GM12878 (cell line): ENCODE measurements at regions not wholly inside any gene's neighbourhood (a gene's known extent, or its start where the extent isn't known, plus 50 kb on each side); places are given as distances from the start of the nearest gene placed in this dataset.

ENCODE experiments used
- ATAC-seq: fragments of 200-7000 bp; cut with Tn5 transposase; 3 replicates; pipeline ENCODE4 v1.9.1; 2020; ENCODE audit warnings: mild to moderate bottlenecking, moderate library complexity
- BruUV-seq: library from RNA; stranded (reverse); fragments of 400-500 nt; replicated peaks from 2 replicates; lab custom pipeline; 2021; lab: Mats Ljungman, UMichigan
- CTCF ChIA-PET: fragments of 300-600 bp; sonication (Branson Sonifier 250); formaldehyde crosslinking; extraction: SDS; loops from one replicate; lab custom pipeline; 2021; ENCODE audit warnings: inconsistent platforms; lab: Yijun Ruan, JAX
- POLR2A ChIA-PET: fragments of 350-600 bp; formaldehyde crosslinking; extraction: SDS; loops from one replicate; lab custom pipeline; 2021; ENCODE audit warnings: inconsistent platforms; lab: Charles Lee
- RAD21 ChIA-PET: fragments of 300-600 bp; sonication (Branson Sonifier 250); formaldehyde crosslinking; loops from one replicate; lab custom pipeline; 2023; ENCODE audit warnings: antibody characterized with exemption; ENCODE audit not compliant: unreplicated experiment; lab: Charles Lee
- SMC1A ChIA-PET: fragments of 300-600 bp; sonication (Branson Sonifier 250); formaldehyde crosslinking; loops from one replicate; lab custom pipeline; 2023; ENCODE audit not compliant: unreplicated experiment, uncharacterized antibody; lab: Charles Lee
- DNase-seq: peaks from one replicate; pipeline ENCODE4 v3.0.0-alpha.2; 2011; ENCODE audit warnings: low read depth, low spot score
- FAIRE-seq: peaks from 3 replicates; lab custom pipeline; 2011; peaks lifted over from hg19 to GRCh38; lab: Jason Lieb, UNC
- H2AFZ ChIP-seq: 2 replicates; pipeline ENCODE4 v1.6.0; 2011; ENCODE audit warnings: low read depth, low read length, control low read depth; ENCODE audit not compliant: control insufficient read depth
- H3K27ac ChIP-seq: 2 replicates; pipeline ENCODE4 v1.5.1; 2011; ENCODE audit warnings: control low read depth; ENCODE audit not compliant: control insufficient read depth, insufficient read depth
- H3K27me3 ChIP-seq, 2 experiments: replicated peaks in 1 of 2; 2 replicates each; pipeline versions ENCODE4 v1.6.0 to v1.6.1; 2011; ENCODE audit warnings: low read length in 1 of 2; ENCODE audit not compliant: control insufficient read depth in 2 of 2, insufficient read depth in 2 of 2
- H3K36me3 ChIP-seq, 2 experiments: 2 replicates each; pipeline ENCODE4 v1.5.1; 2011; ENCODE audit warnings: low read length in 1 of 2; ENCODE audit not compliant: control insufficient read depth in 2 of 2, insufficient read depth in 2 of 2
- H3K4me1 ChIP-seq: 2 replicates; pipeline ENCODE4 v1.6.1; 2011; ENCODE audit warnings: mild to moderate bottlenecking, low read length, moderate library complexity, mixed read lengths; ENCODE audit not compliant: control insufficient read depth, insufficient read depth
- H3K4me2 ChIP-seq: 2 replicates; pipeline ENCODE4 v1.6.0; 2011; ENCODE audit warnings: control low read depth; ENCODE audit not compliant: control insufficient read depth, insufficient read depth
- H3K4me3 ChIP-seq: fragments of 200-600 bp; sonication (generic); 2 replicates; pipeline ENCODE4 v1.5.1; 2016
- H3K79me2 ChIP-seq: 2 replicates; pipeline ENCODE4 v1.6.0; 2011; ENCODE audit warnings: low read length; ENCODE audit not compliant: control insufficient read depth, insufficient read depth
- H3K9ac ChIP-seq: 2 replicates; pipeline ENCODE4 v1.8.0; 2011; ENCODE audit warnings: low read length, control low read depth, mixed read lengths; ENCODE audit not compliant: control insufficient read depth, insufficient read depth
- H3K9me3 ChIP-seq: replicated peaks from 3 replicates; pipeline ENCODE4 v1.5.1; 2011; ENCODE audit warnings: mild to moderate bottlenecking, low read length; ENCODE audit not compliant: control insufficient read depth, insufficient read depth
- H4K20me1 ChIP-seq: 2 replicates; pipeline ENCODE4 v1.6.0; 2011; ENCODE audit not compliant: control insufficient read depth, insufficient read depth
- BACH1 ChIP-seq: fragments of 450-650 bp; IDR thresholded peaks from 2 replicates; pipeline ENCODE4 v1.6.1; 2017; ENCODE audit warnings: mild to moderate bottlenecking, borderline replicate concordance
- BHLHE40 ChIP-seq, 2 experiments: fragments of 450-650 bp in 1 of 2; IDR thresholded peaks; 2 replicates each; pipeline ENCODE4 v1.6.1; 2011 to 2017; ENCODE audit warnings: low read depth in 2 of 2, borderline replicate concordance in 1 of 2, improper control_type of control experiment in 1 of 2, low read length in 1 of 2, mild to moderate bottlenecking in 1 of 2
- FOXM1 ChIP-seq: IDR thresholded peaks from 2 replicates; pipeline ENCODE4 v1.6.1; 2012; ENCODE audit warnings: low read depth, mild to moderate bottlenecking, inconsistent platforms, low read length, moderate library complexity
- IKZF1 ChIP-seq: fragments of 450-650 bp; conservative IDR thresholded peaks from 2 replicates; pipeline ENCODE4 v1.6.1; 2017; ENCODE audit warnings: antibody characterized with exemption, mild to moderate bottlenecking
- JUND ChIP-seq: IDR thresholded peaks from 2 replicates; pipeline ENCODE4 v1.6.1; 2012; ENCODE audit warnings: low read depth, mild to moderate bottlenecking, low read length, improper control_type of control experiment, moderate library complexity
- MEF2A ChIP-seq: IDR thresholded peaks from 2 replicates; pipeline ENCODE4 v1.6.1; 2011; ENCODE audit warnings: low read depth, mild to moderate bottlenecking, low read length, moderate library complexity; ENCODE audit not compliant: insufficient read depth
- NFIC ChIP-seq: IDR thresholded peaks from 2 replicates; pipeline ENCODE4 v1.6.1; 2012; ENCODE audit warnings: low read depth, mild to moderate bottlenecking, inconsistent platforms, low read length, moderate library complexity
- NFYB ChIP-seq: IDR thresholded peaks from 2 replicates; pipeline ENCODE4 v1.6.1; 2011; ENCODE audit warnings: low read depth, mild to moderate bottlenecking, low read length, improper control_type of control experiment, moderate library complexity; ENCODE audit not compliant: insufficient read depth
- POLR2AphosphoS2 ChIP-seq: IDR thresholded peaks from 2 replicates; pipeline ENCODE4 v1.6.1; 2011; ENCODE audit warnings: low read depth, mild to moderate bottlenecking, low read length, improper control_type of control experiment, moderate library complexity
- POLR2AphosphoS5 ChIP-seq: IDR thresholded peaks from 2 replicates; pipeline ENCODE4 v1.6.1; 2011; ENCODE audit warnings: mild to moderate bottlenecking, low read length, inconsistent platforms
- RAD21 ChIP-seq: IDR thresholded peaks from 2 replicates; pipeline ENCODE4 v1.6.1; 2011; ENCODE audit warnings: mild to moderate bottlenecking, low read depth, low read length, moderate library complexity; ENCODE audit not compliant: insufficient read depth
- TCF12 ChIP-seq: IDR thresholded peaks from 2 replicates; pipeline ENCODE4 v1.6.1; 2011; ENCODE audit warnings: low read depth, mild to moderate bottlenecking, low read length
- WGBS: methylation state at CpG from one replicate; pipeline ENCODE4 v1.1.6; 2016; ENCODE audit warnings: low lambda C conversion rate; ENCODE audit not compliant: insufficient replicate concordance, insufficient coverage; ENCODE audit errors: missing lambda C conversion rate; 5-methylcytosine and 5-hydroxymethylcytosine counted together
- in situ Hi-C: fragments of 300-500 bp; cut with MboI; formaldehyde crosslinking; loops from 9 replicates; pipeline ENCODE4 v1.14.3; 2018; ENCODE audit warnings: mixed read lengths
- intact Hi-C: fragments of 100-400 bp; cut with micrococcal nuclease; formaldehyde crosslinking; loops from one replicate; pipeline ENCODE4 v1.14.2; 2022; ENCODE audit not compliant: unreplicated experiment

DNA sequence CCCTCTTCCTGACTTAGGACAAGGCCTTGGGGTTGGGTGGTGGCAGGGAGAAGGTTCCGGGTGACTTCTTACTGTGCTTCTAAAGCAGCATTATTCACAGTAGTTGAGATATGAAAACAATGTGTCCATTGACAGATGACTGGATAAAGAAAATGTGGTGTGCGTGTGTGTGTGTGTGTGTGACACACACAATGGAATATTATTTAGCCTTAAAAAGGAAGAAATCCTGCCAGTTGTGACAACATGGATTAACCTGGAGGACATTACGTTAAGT, 128.1 kb upstream of the RASGRP1 start:
- H3K4me1 ChIP-seq: peaks cover 39% of the 10 kb centered on the region
- ATAC-seq: no peak
- WGBS: 96% methylated on average over 3 of the region's 3 CpGs
- no peaks in the 10 kb centered on the region for H4K20me1 ChIP-seq
- ChIA-PET RAD21 (interaction anchor here (0.7 to 12.0 kb wide), 14 partner anchors 10 to 620 kb away, joined by 3 to 322 read pairs (median 24); partner anchors contain the start of gene RASGRP1), SMC1A (interaction anchor here (0.6 to 17.6 kb wide), 16 partner anchors 10 to 252 kb away, joined by 3 to 293 read pairs (median 75); partner anchors contain the start of genes FAM98B and RASGRP1), CTCF (interaction anchor here (0.6 to 15.4 kb wide), 13 partner anchors 5 to 460 kb away, joined by 3 to 288 read pairs (median 60); partner anchors contain the start of gene RASGRP1), POLR2A (interaction anchor here (0.6 to 6.9 kb wide), 10 partner anchors 9 to 786 kb away, joined by 3 to 45 read pairs (median 4); partner anchors contain the start of gene FAM98B)
- no peak for DNase-seq
- no peak overlapping the region for H3K27ac ChIP-seq
- no TSS peak for BruUV-seq
- H2AFZ ChIP-seq: no peak overlapping the region
- H3K27me3 ChIP-seq: no peaks in the 10 kb centered on the region
- H3K4me3 ChIP-seq: no peak overlapping the region
- H3K79me2 ChIP-seq: no peaks in the 10 kb centered on the region
- in situ Hi-C loops: loop anchor here (10.0 kb wide), 2 partner anchors 248 to 698 kb away; no protein-coding TSS in a partner anchor
- TF ChIP-seq NFYB (no peak), POLR2AphosphoS2 (no peak), NFIC (no peak), JUND (no peak), FOXM1 (no peak), TCF12 (no peak), POLR2AphosphoS5 (no peak), IKZF1 (no peak), MEF2A (no peak), BACH1 (no peak), BHLHE40 (IDR thresholded peaks at IDR 0.05; ENCODE audit: borderline replicate concordance in 1 of 2, low read depth in 2 of 2, low read length in 1 of 2) (no peak), RAD21 (no peak)
- no peaks in the 10 kb centered on the region for H3K36me3 ChIP-seq
- no peak overlapping the region for H3K9ac ChIP-seq
- H3K9me3 ChIP-seq: no peaks in the 10 kb centered on the region
- FAIRE-seq: no peak
- H3K4me2 ChIP-seq: no peak overlapping the region
- intact Hi-C loops: no loop called here
